ENCODE measurements at regions not wholly inside any gene's neighbourhood (a gene's known extent, or its start where the extent isn't known, plus 50 kb on each side); places are given as distances from the start of the nearest gene placed in this dataset.

- H3K27ac Mint-ChIP-seq, result no peak overlapping the region
- no peaks in the 10 kb centered on the region for H3K4me1 Mint-ChIP-seq
- POLR2A ChIA-PET, result no interaction called here
- no peaks in the 10 kb centered on the region for H3K27me3 Mint-ChIP-seq
- H3K4me3 Mint-ChIP-seq, result no peak overlapping the region
- ATAC-seq (no peak), DNase-seq (no peak)
- H3K36me3 Mint-ChIP-seq (ENCODE audit: low read depth), result no peaks in the 10 kb centered on the region
- peaks cover 4% of the 10 kb centered on the region for H3K9me3 Mint-ChIP-seq (ENCODE audit: low read depth)
- intact Hi-C loops (cut with DNase I, micrococcal nuclease), result no loop called here
- CTCF ChIA-PET, result no interaction called here
These were observed 322.0 kb upstream of the KLHL1 start for GRCh38 chr13:70430256-70430655.

GRCh38 chr13:70424928-70425327 lies 316.7 kb upstream of the KLHL1 start:
- H3K4me3 Mint-ChIP-seq, result no peak overlapping the region
- H3K27ac Mint-ChIP-seq, result no peak overlapping the region
- ATAC-seq (no peak), DNase-seq (no peak)
- peaks cover 2% of the 10 kb centered on the region for H3K9me3 Mint-ChIP-seq (ENCODE audit: low read depth)
- POLR2A ChIA-PET, result no interaction called here
- CTCF ChIA-PET, result no interaction called here
- intact Hi-C loops (cut with DNase I, micrococcal nuclease), result no loop called here
- H3K36me3 Mint-ChIP-seq (ENCODE audit: low read depth), result no peaks in the 10 kb centered on the region
- H3K27me3 Mint-ChIP-seq, result no peaks in the 10 kb centered on the region
- no peaks in the 10 kb centered on the region for H3K4me1 Mint-ChIP-seq

- ChIA-PET POLR2A (no interaction called here), CTCF (no interaction called here)
- DNase-seq (no peak), ATAC-seq (no peak)
- Mint-ChIP-seq H3K27me3 (no peaks in the 10 kb centered on the region), H3K27ac (no peak overlapping the region), H3K36me3 (ENCODE audit: low read depth) (no peaks in the 10 kb centered on the region), H3K4me1 (no peaks in the 10 kb centered on the region), H3K4me3 (no peak overlapping the region), H3K9me3 (ENCODE audit: low read depth) (peaks cover 2% of the 10 kb centered on the region)
- intact Hi-C loops (cut with DNase I, micrococcal nuclease), result no loop called here
These were observed 316.2 kb upstream of the KLHL1 start for GRCh38 chr13:70424428-70424827.

GRCh38 chr13:70415136-70415535 lies 306.9 kb upstream of the KLHL1 start:
- ChIA-PET CTCF (no interaction called here), POLR2A (no interaction called here)
- H3K9me3 Mint-ChIP-seq (ENCODE audit: low read depth), result peaks cover 8% of the 10 kb centered on the region
- ATAC-seq, result no peak
- H3K4me3 Mint-ChIP-seq, result no peak overlapping the region
- no peak overlapping the region for H3K27ac Mint-ChIP-seq
- no peaks in the 10 kb centered on the region for H3K36me3 Mint-ChIP-seq (ENCODE audit: low read depth)
- no peaks in the 10 kb centered on the region for H3K4me1 Mint-ChIP-seq
- H3K27me3 Mint-ChIP-seq, result no peaks in the 10 kb centered on the region
- intact Hi-C loops (cut with DNase I, micrococcal nuclease), result no loop called here
- DNase-seq, result no peak

- H3K4me3 Mint-ChIP-seq, result no peak overlapping the region
- ATAC-seq, result no peak
- no peaks in the 10 kb centered on the region for H3K36me3 Mint-ChIP-seq (ENCODE audit: low read depth)
- no peak for DNase-seq
- POLR2A ChIA-PET, result no interaction called here
- intact Hi-C loops (cut with DNase I, micrococcal nuclease), result no loop called here
- H3K27ac Mint-ChIP-seq, result no peak overlapping the region
- peaks cover 3% of the 10 kb centered on the region for H3K9me3 Mint-ChIP-seq (ENCODE audit: low read depth)
- CTCF ChIA-PET, result no interaction called here
- H3K27me3 Mint-ChIP-seq, result no peaks in the 10 kb centered on the region
- no peaks in the 10 kb centered on the region for H3K4me1 Mint-ChIP-seq
These were observed 300.6 kb upstream of the KLHL1 start for GRCh38 chr13:70408865-70409264.

GRCh38 chr13:70407486-70407885 lies 299.2 kb upstream of the KLHL1 start:
- ChIA-PET CTCF (no interaction called here), POLR2A (no interaction called here)
- intact Hi-C loops (cut with DNase I, micrococcal nuclease), result no loop called here
- no peak overlapping the region for H3K27ac Mint-ChIP-seq
- DNase-seq (no peak), ATAC-seq (no peak)
- no peaks in the 10 kb centered on the region for H3K27me3 Mint-ChIP-seq
- H3K4me3 Mint-ChIP-seq, result no peak overlapping the region
- no peaks in the 10 kb centered on the region for H3K36me3 Mint-ChIP-seq (ENCODE audit: low read depth)
- no peaks in the 10 kb centered on the region for H3K9me3 Mint-ChIP-seq (ENCODE audit: low read depth)
- H3K4me1 Mint-ChIP-seq, result no peaks in the 10 kb centered on the region

GRCh38 chr13:70405266-70405665 lies 297.0 kb upstream of the KLHL1 start:
- Mint-ChIP-seq H3K27me3 (no peaks in the 10 kb centered on the region), H3K36me3 (ENCODE audit: low read depth) (no peaks in the 10 kb centered on the region), H3K9me3 (ENCODE audit: low read depth) (no peaks in the 10 kb centered on the region), H3K4me3 (no peak overlapping the region), H3K27ac (no peak overlapping the region), H3K4me1 (no peaks in the 10 kb centered on the region)
- intact Hi-C loops (cut with DNase I, micrococcal nuclease), result no loop called here
- CTCF ChIA-PET, result no interaction called here
- ATAC-seq (no peak), DNase-seq (no peak)
- POLR2A ChIA-PET, result no interaction called here

- DNase-seq (no peak), ATAC-seq (no peak)
- H3K36me3 Mint-ChIP-seq (ENCODE audit: low read depth), result no peaks in the 10 kb centered on the region
- no peak overlapping the region for H3K27ac Mint-ChIP-seq
- ChIA-PET CTCF (interaction anchor here (0.5 to 1.0 kb wide), 2 partner anchors 46 to 788 kb away, joined by 3 to 4 read pairs; no protein-coding TSS in a partner anchor), POLR2A (no interaction called here)
- H3K4me1 Mint-ChIP-seq, result no peaks in the 10 kb centered on the region
- no peaks in the 10 kb centered on the region for H3K27me3 Mint-ChIP-seq
- intact Hi-C loops (cut with DNase I, micrococcal nuclease), result no loop called here
- H3K9me3 Mint-ChIP-seq (ENCODE audit: low read depth), result peaks cover 5% of the 10 kb centered on the region
- no peak overlapping the region for H3K4me3 Mint-ChIP-seq
These were observed 285.8 kb upstream of the KLHL1 start for GRCh38 chr13:70394031-70394548.

- Mint-ChIP-seq H3K4me1 (no peaks in the 10 kb centered on the region), H3K36me3 (ENCODE audit: low read depth) (no peaks in the 10 kb centered on the region), H3K4me3 (no peak overlapping the region), H3K27ac (no peak overlapping the region), H3K9me3 (ENCODE audit: low read depth) (peaks cover 3% of the 10 kb centered on the region), H3K27me3 (no peaks in the 10 kb centered on the region)
- CTCF ChIA-PET, result no interaction called here
- no peak for ATAC-seq
- intact Hi-C loops (cut with DNase I, micrococcal nuclease), result no loop called here
- DNase-seq, result no peak
- POLR2A ChIA-PET, result no interaction called here
These were observed 283.4 kb upstream of the KLHL1 start for GRCh38 chr13:70391678-70392077.

- DNase-seq (no peak), ATAC-seq (no peak)
- no peaks in the 10 kb centered on the region for H3K4me1 Mint-ChIP-seq
- H3K27ac Mint-ChIP-seq, result no peak overlapping the region
- H3K9me3 Mint-ChIP-seq (ENCODE audit: low read depth), result peaks cover 3% of the 10 kb centered on the region
- CTCF ChIA-PET, result no interaction called here
- POLR2A ChIA-PET, result no interaction called here
- H3K36me3 Mint-ChIP-seq (ENCODE audit: low read depth), result no peaks in the 10 kb centered on the region
- no peaks in the 10 kb centered on the region for H3K27me3 Mint-ChIP-seq
- no peak overlapping the region for H3K4me3 Mint-ChIP-seq
- intact Hi-C loops (cut with DNase I, micrococcal nuclease), result no loop called here
These were observed 282.7 kb upstream of the KLHL1 start for GRCh38 chr13:70390968-70391367.

GRCh38 chr13:70390064-70390463 lies 281.8 kb upstream of the KLHL1 start:
- POLR2A ChIA-PET, result no interaction called here

GRCh38 chr13:70388935-70389334 lies 280.7 kb upstream of the KLHL1 start:
- Mint-ChIP-seq H3K27ac (no peak overlapping the region), H3K36me3 (ENCODE audit: low read depth) (no peaks in the 10 kb centered on the region), H3K27me3 (no peaks in the 10 kb centered on the region), H3K4me3 (no peak overlapping the region), H3K4me1 (no peaks in the 10 kb centered on the region), H3K9me3 (ENCODE audit: low read depth) (peaks cover 5% of the 10 kb centered on the region)
- intact Hi-C loops (cut with DNase I, micrococcal nuclease), result no loop called here
- POLR2A ChIA-PET, result no interaction called here
- CTCF ChIA-PET, result no interaction called here
- DNase-seq (no peak), ATAC-seq (no peak)

More at GRCh38 chr13:70390064-70390463, 281.8 kb upstream of the KLHL1 start:
- ATAC-seq, result no peak
- CTCF ChIA-PET, result no interaction called here
- intact Hi-C loops (cut with DNase I, micrococcal nuclease), result no loop called here
- Mint-ChIP-seq H3K27ac (no peak overlapping the region), H3K36me3 (ENCODE audit: low read depth) (no peaks in the 10 kb centered on the region), H3K27me3 (no peaks in the 10 kb centered on the region), H3K4me1 (no peaks in the 10 kb centered on the region), H3K9me3 (ENCODE audit: low read depth) (peaks cover 3% of the 10 kb centered on the region), H3K4me3 (no peak overlapping the region)
- DNase-seq, result no peak

- Mint-ChIP-seq H3K36me3 (ENCODE audit: low read depth) (no peaks in the 10 kb centered on the region), H3K4me3 (no peak overlapping the region), H3K4me1 (no peaks in the 10 kb centered on the region), H3K9me3 (ENCODE audit: low read depth) (peaks cover 2% of the 10 kb centered on the region), H3K27ac (no peak overlapping the region), H3K27me3 (no peaks in the 10 kb centered on the region)
- no peak for ATAC-seq
- intact Hi-C loops (cut with DNase I, micrococcal nuclease), result no loop called here
- no peak for DNase-seq
- ChIA-PET POLR2A (no interaction called here), CTCF (no interaction called here)
These were observed 278.7 kb upstream of the KLHL1 start for GRCh38 chr13:70386919-70387318.
